H9 (cell line): ENCODE measurements at regions not wholly inside any gene's neighbourhood (a gene's known extent, or its start where the extent isn't known, plus 50 kb on each side); places are given as distances from the start of the nearest gene placed in this dataset.

Experiments used
- DNase-seq: peaks from one replicate; pipeline ENCODE4 v3.0.0-alpha.2; 2017
- H2AFZ ChIP-seq: one replicate; pipeline ENCODE4 v1.6.1; 2013; ENCODE audit warnings: mild to moderate bottlenecking, low read length, control low read depth, moderate library complexity
- H2AK5ac ChIP-seq: 2 replicates; pipeline ENCODE4 v1.6.1; 2013; ENCODE audit warnings: low read length, control low read depth, mixed read lengths; ENCODE audit not compliant: insufficient read length
- H2BK120ac ChIP-seq: one replicate; pipeline ENCODE4 v1.6.1; 2013; ENCODE audit warnings: low read depth, mild to moderate bottlenecking, low read length, control low read depth, inconsistent platforms; ENCODE audit not compliant: poor library complexity, severe bottlenecking
- H2BK12ac ChIP-seq: 2 replicates; pipeline ENCODE4 v1.6.1; 2013; ENCODE audit warnings: low read length, control low read depth, mixed read lengths, low read depth; ENCODE audit not compliant: insufficient read length
- H2BK15ac ChIP-seq: 2 replicates; pipeline ENCODE4 v1.6.1; 2013; ENCODE audit warnings: low read depth, low read length, control low read depth
- H2BK20ac ChIP-seq: one replicate; pipeline ENCODE4 v1.6.1; 2013; ENCODE audit warnings: low read depth, mild to moderate bottlenecking, low read length, control low read depth, inconsistent platforms; ENCODE audit not compliant: poor library complexity, severe bottlenecking
- H2BK5ac ChIP-seq: 2 replicates; pipeline ENCODE4 v1.6.1; 2013; ENCODE audit warnings: low read length, control low read depth, mixed read lengths; ENCODE audit not compliant: insufficient read length
- H3K14ac ChIP-seq: 2 replicates; pipeline ENCODE4 v1.6.1; 2013; ENCODE audit warnings: low read length, control low read depth; ENCODE audit not compliant: insufficient read depth
- H3K18ac ChIP-seq: 2 replicates; pipeline ENCODE4 v1.6.1; 2013; ENCODE audit warnings: low read depth, mild to moderate bottlenecking, mixed read lengths, low read length, control low read depth; ENCODE audit not compliant: insufficient read length
- H3K23ac ChIP-seq: 2 replicates; pipeline ENCODE4 v1.6.1; 2013; ENCODE audit warnings: low read length, control low read depth, mixed read lengths, low read depth; ENCODE audit not compliant: insufficient read length
- H3K23me2 ChIP-seq: 2 replicates; pipeline ENCODE4 v1.6.1; 2013; ENCODE audit warnings: low read depth, mild to moderate bottlenecking, mixed read lengths, low read length, control low read depth; ENCODE audit not compliant: insufficient read length, poor library complexity, severe bottlenecking
- H3K27ac ChIP-seq: 2 replicates; pipeline ENCODE4 v1.5.1; 2013; ENCODE audit warnings: low read length, control low read depth, mixed read lengths, low read depth; ENCODE audit not compliant: insufficient read length
- H3K27me3 ChIP-seq: 2 replicates; pipeline ENCODE4 v1.6.1; 2013; ENCODE audit warnings: low read length, control low read depth, inconsistent platforms; ENCODE audit not compliant: insufficient read depth
- H3K4ac ChIP-seq: 2 replicates; pipeline ENCODE4 v1.6.1; 2013; ENCODE audit warnings: low read depth, mild to moderate bottlenecking, control low read depth, inconsistent platforms, low read length, moderate library complexity
- H3K4me1 ChIP-seq: 2 replicates; pipeline ENCODE4 v1.6.1; 2013; ENCODE audit warnings: low read length, control low read depth, inconsistent platforms; ENCODE audit not compliant: insufficient read depth
- H3K4me2 ChIP-seq: 2 replicates; pipeline ENCODE4 v1.6.1; 2013; ENCODE audit warnings: low read length, control low read depth, mixed read lengths; ENCODE audit not compliant: insufficient read length, insufficient read depth
- H3K56ac ChIP-seq: 2 replicates; pipeline ENCODE4 v1.6.1; 2013; ENCODE audit warnings: low read depth, mild to moderate bottlenecking, mixed read lengths, low read length, control low read depth; ENCODE audit not compliant: insufficient read length
- H3K79me1 ChIP-seq: 2 replicates; pipeline ENCODE4 v1.6.1; 2013; ENCODE audit warnings: low read depth, mild to moderate bottlenecking, moderate library complexity, low read length, control low read depth, inconsistent platforms; ENCODE audit not compliant: insufficient read depth, poor library complexity, severe bottlenecking
- H3K79me2 ChIP-seq: 2 replicates; pipeline ENCODE4 v1.6.1; 2013; ENCODE audit warnings: low read length, control low read depth, inconsistent platforms; ENCODE audit not compliant: insufficient read depth
- H3K9ac ChIP-seq: 2 replicates; pipeline ENCODE4 v1.6.1; 2013; ENCODE audit warnings: low read length, control low read depth, mixed read lengths; ENCODE audit not compliant: insufficient read length; ENCODE audit errors: extremely low read depth
- H3K9me3 ChIP-seq: one replicate; pipeline ENCODE4 v1.6.1; 2013; ENCODE audit warnings: low read depth, low read length, inconsistent platforms; ENCODE audit not compliant: control insufficient read depth
- H3T11ph ChIP-seq: one replicate; pipeline ENCODE4 v1.6.1; 2013; ENCODE audit warnings: mild to moderate bottlenecking, low read length, control low read depth, inconsistent platforms
- H4K20me1 ChIP-seq: one replicate; pipeline ENCODE4 v1.6.1; 2013; ENCODE audit not compliant: control insufficient read depth, insufficient read length, insufficient read depth
- H4K5ac ChIP-seq: 2 replicates; pipeline ENCODE4 v1.6.1; 2013; ENCODE audit warnings: low read depth, mild to moderate bottlenecking, mixed read lengths, low read length, control low read depth; ENCODE audit not compliant: insufficient read length
- H4K8ac ChIP-seq: replicated peaks from 2 replicates; pipeline ENCODE4 v1.6.1; 2013; ENCODE audit warnings: low read length, control low read depth, mixed read lengths, low read depth; ENCODE audit not compliant: insufficient read length
- H4K91ac ChIP-seq: 2 replicates; pipeline ENCODE4 v1.6.1; 2013; ENCODE audit warnings: low read depth, mild to moderate bottlenecking, moderate library complexity, mixed read lengths, low read length, control low read depth; ENCODE audit not compliant: insufficient read length
- H3K27ac Mint-ChIP-seq, 3 experiments: 2 replicates in 2 of 3; 3 replicates in 1 of 3; pipeline ENCODE4 v1.8.0; 2020 to 2021; ENCODE audit warnings: mixed read lengths in 3 of 3, mild to moderate bottlenecking in 1 of 3, moderate library complexity in 1 of 3
- H3K27me3 Mint-ChIP-seq: 2 replicates; pipeline ENCODE4 v1.8.0; 2021; ENCODE audit warnings: low read depth, mild to moderate bottlenecking, moderate library complexity, mixed read lengths
- H3K36me3 Mint-ChIP-seq, 3 experiments: 2 replicates in 2 of 3; 3 replicates in 1 of 3; pipeline ENCODE4 v1.8.0; 2020 to 2021; ENCODE audit warnings: low read depth in 3 of 3, mixed read lengths in 3 of 3; ENCODE audit not compliant: insufficient read depth in 1 of 3
- H3K4me1 Mint-ChIP-seq, 2 experiments: 2 replicates each; pipeline ENCODE4 v1.8.0; 2020; ENCODE audit warnings: mixed read lengths in 2 of 2
- H3K4me3 Mint-ChIP-seq, 2 experiments: 2 replicates in 1 of 2; 3 replicates in 1 of 2; pipeline ENCODE4 v1.8.0; 2020 to 2021; ENCODE audit warnings: mild to moderate bottlenecking in 2 of 2, mixed read lengths in 2 of 2, moderate library complexity in 1 of 2
- H3K9me3 Mint-ChIP-seq, 2 experiments: 2 replicates in 1 of 2; 3 replicates in 1 of 2; pipeline ENCODE4 v1.8.0; 2020; ENCODE audit warnings: mild to moderate bottlenecking in 2 of 2, mixed read lengths in 2 of 2, moderate library complexity in 1 of 2
- WGBS: extraction: QIAGEN DNeasy Blood & Tissue Kit; methylation state at CpG from one replicate; pipeline ENCODE4 v1.1.7; 2013; ENCODE audit warnings: missing lambda C conversion rate, low lambda C conversion rate, mixed read lengths; ENCODE audit not compliant: insufficient read length; ENCODE audit errors: extremely low coverage; 5-methylcytosine and 5-hydroxymethylcytosine counted together
- TF ChIP-seq, protein P1 (sequence below): fragments of 200-600 bp; sonication (generic); conservative IDR thresholded peaks from 3 replicates; pipeline ENCODE4 v1.8.0; 2021; ENCODE audit warnings: antibody characterized with exemption, mild to moderate bottlenecking

DNA sequence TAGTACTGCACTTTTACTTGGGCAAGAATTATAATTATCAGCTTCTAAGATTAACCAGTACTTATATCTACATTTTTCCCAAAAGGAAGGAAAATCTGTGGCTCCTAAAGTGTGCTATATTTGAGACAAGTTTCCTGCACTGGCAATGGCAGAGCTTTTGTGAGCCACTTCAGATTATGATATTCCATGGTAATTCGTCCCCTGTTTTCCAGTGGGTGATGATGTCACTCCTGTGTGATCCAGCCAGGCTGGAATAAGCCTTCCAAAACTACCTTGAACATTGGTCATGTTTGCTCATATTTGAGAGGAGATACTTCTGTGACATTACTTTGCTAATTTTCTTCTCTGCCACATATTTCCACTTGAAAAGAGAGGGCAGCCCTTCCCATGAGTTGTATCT, 302.1 kb downstream of the MDFIC start:
- Histone ChIP-seq H4K8ac (no peak overlapping the region), H3K56ac (no peak overlapping the region), H2BK15ac (no peak overlapping the region), H3K18ac (no peak overlapping the region), H2BK20ac (no peak overlapping the region), H2BK12ac (no peak overlapping the region), H3K4ac (no peak overlapping the region), H3K14ac (no peak overlapping the region), H3T11ph (no peak overlapping the region), H3K9ac (no peak overlapping the region), H2BK5ac (no peak overlapping the region), H2AFZ (no peak overlapping the region), H3K4me2 (no peak overlapping the region), H4K5ac (no peak overlapping the region), H2BK120ac (no peak overlapping the region), H3K23ac (no peak overlapping the region), H3K79me2 (no peaks in the 10 kb centered on the region), H3K79me1 (no peaks in the 10 kb centered on the region), H3K27ac (no peak overlapping the region), H3K4me1 (peaks cover 4% of the 10 kb centered on the region; the same call in 1 of the 2 replicates), H4K20me1 (no peaks in the 10 kb centered on the region), H3K27me3 (peaks cover 58% of the 10 kb centered on the region), H2AK5ac (no peak overlapping the region), H3K9me3 (no peaks in the 10 kb centered on the region), H4K91ac (no peak overlapping the region), H3K23me2 (no peaks in the 10 kb centered on the region)
- TF ChIP-seq, protein P1, sequence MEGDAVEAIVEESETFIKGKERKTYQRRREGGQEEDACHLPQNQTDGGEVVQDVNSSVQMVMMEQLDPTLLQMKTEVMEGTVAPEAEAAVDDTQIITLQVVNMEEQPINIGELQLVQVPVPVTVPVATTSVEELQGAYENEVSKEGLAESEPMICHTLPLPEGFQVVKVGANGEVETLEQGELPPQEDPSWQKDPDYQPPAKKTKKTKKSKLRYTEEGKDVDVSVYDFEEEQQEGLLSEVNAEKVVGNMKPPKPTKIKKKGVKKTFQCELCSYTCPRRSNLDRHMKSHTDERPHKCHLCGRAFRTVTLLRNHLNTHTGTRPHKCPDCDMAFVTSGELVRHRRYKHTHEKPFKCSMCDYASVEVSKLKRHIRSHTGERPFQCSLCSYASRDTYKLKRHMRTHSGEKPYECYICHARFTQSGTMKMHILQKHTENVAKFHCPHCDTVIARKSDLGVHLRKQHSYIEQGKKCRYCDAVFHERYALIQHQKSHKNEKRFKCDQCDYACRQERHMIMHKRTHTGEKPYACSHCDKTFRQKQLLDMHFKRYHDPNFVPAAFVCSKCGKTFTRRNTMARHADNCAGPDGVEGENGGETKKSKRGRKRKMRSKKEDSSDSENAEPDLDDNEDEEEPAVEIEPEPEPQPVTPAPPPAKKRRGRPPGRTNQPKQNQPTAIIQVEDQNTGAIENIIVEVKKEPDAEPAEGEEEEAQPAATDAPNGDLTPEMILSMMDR, result no peak
- peaks cover 99% of the 10 kb centered on the region for H3K27me3 Mint-ChIP-seq
- peaks cover 19% of the 10 kb centered on the region in 2 experiments for H3K4me1 Mint-ChIP-seq
- WGBS, result no CpG with 5 or more reads among the region's 1 CpG
- peaks cover 0 to 6% of the 10 kb centered on the region in 2 experiments; a peak in 1 of 5 replicates for H3K9me3 Mint-ChIP-seq
- DNase-seq, result no peak
- no peaks in the 10 kb centered on the region for H3K36me3 Mint-ChIP-seq
- H3K4me3 Mint-ChIP-seq, result no peak overlapping the region
- H3K27ac Mint-ChIP-seq, result no peak overlapping the region
